EL (cell line): ENCODE measurements at regions not wholly inside any gene's neighbourhood (a gene's known extent, or its start where the extent isn't known, plus 50 kb on each side); places are given as distances from the start of the nearest gene placed in this dataset.
A peak's percentile ranks its signal among the peaks of the same experiment; 100 is the strongest.

Source experiments
- DNase-seq: peaks from one replicate; pipeline ENCODE4 v3.0.0-alpha.2; 2016

- DNase-seq, result no peak
Observed at GRCh38 chr3:140816372-140817195, 125.1 kb upstream of the SLC25A36 start.

- DNase-seq, result no peak
Observed at GRCh38 chr3:140821493-140821892, 120.1 kb upstream of the SLC25A36 start.

GRCh38 chr3:140822401-140823047 lies 119.1 kb upstream of the SLC25A36 start:
- no peak for DNase-seq

- DNase-seq, result no peak
Observed at GRCh38 chr3:140823106-140823505, 118.5 kb upstream of the SLC25A36 start.

- DNase-seq, result no peak
Observed at GRCh38 chr3:140827894-140828293, 113.7 kb upstream of the SLC25A36 start.

- DNase-seq, result no peak
Observed at GRCh38 chr3:140828585-140828984, 113.1 kb upstream of the SLC25A36 start.

GRCh38 chr3:140829796-140830195 lies 111.8 kb upstream of the SLC25A36 start:
- no peak for DNase-seq

GRCh38 chr3:140830391-140830790 lies 111.2 kb upstream of the SLC25A36 start:
- no peak for DNase-seq

- DNase-seq, result no peak
Observed at GRCh38 chr3:140832883-140833282, 108.8 kb upstream of the SLC25A36 start.

- peak; percentile 11 for DNase-seq
Observed at GRCh38 chr3:140834266-140835037, 107.2 kb upstream of the SLC25A36 start.

- no peak for DNase-seq
Observed at GRCh38 chr3:140842984-140843649, 98.5 kb upstream of the SLC25A36 start.

GRCh38 chr3:140843656-140844055 lies 98.0 kb upstream of the SLC25A36 start:
- no peak for DNase-seq

- no peak for DNase-seq
Observed at GRCh38 chr3:140844072-140844471, 97.6 kb upstream of the SLC25A36 start.

GRCh38 chr3:140845882-140846281 lies 95.8 kb upstream of the SLC25A36 start:
- DNase-seq, result no peak

- DNase-seq, result no peak
Observed at GRCh38 chr3:140848666-140849065, 93.0 kb upstream of the SLC25A36 start.

- DNase-seq, result peak; percentile 2
Observed at GRCh38 chr3:140850210-140850955, 91.3 kb upstream of the SLC25A36 start.

GRCh38 chr3:140854961-140855360 lies 86.7 kb upstream of the SLC25A36 start:
- no peak for DNase-seq

- DNase-seq, result no peak
Observed at GRCh38 chr3:140856905-140857304, 84.7 kb upstream of the SLC25A36 start.

- DNase-seq, result no peak
Observed at GRCh38 chr3:140857993-140858392, 83.6 kb upstream of the SLC25A36 start.

- DNase-seq, result no peak
Observed at GRCh38 chr3:140859592-140860336, 81.9 kb upstream of the SLC25A36 start.

GRCh38 chr3:140863580-140864009 lies 78.0 kb upstream of the SLC25A36 start:
- peak; percentile 58 for DNase-seq

- DNase-seq, result no peak
Observed at GRCh38 chr3:140870351-140870750, 71.3 kb upstream of the SLC25A36 start.
